Adrenal gland (tissue), 9 donors: ENCODE measurements at regions not wholly inside any gene's neighbourhood (a gene's known extent, or its start where the extent isn't known, plus 50 kb on each side); places are given as distances from the start of the nearest gene placed in this dataset.

ENCODE experiments used
- DNase-seq, 7 donors: peaks; one replicate each; pipeline ENCODE4 v3.0.0-alpha.2; 2019 to 2020
- H3K27ac ChIP-seq, 5 donors: fragments of 200-600 bp; sonication (generic) in 4 of 5; 1 replicate in 3 of 5; 2 replicates in 2 of 5; pipeline versions ENCODE4 v1.5.1 to v1.8.0; 2016 to 2020; ENCODE audit warnings: mild to moderate bottlenecking in 1 of 5
- H3K27me3 ChIP-seq: fragments of 200-600 bp; 2 replicates; pipeline ENCODE4 v1.8.0; 2021
- H3K36me3 ChIP-seq, 2 donors: fragments of 200-600 bp; replicated peaks in 1 of 2; 1 replicate in 1 of 2; 2 replicates in 1 of 2; pipeline versions ENCODE4 v1.5.1 to v1.8.0; 2018 to 2022
- H3K4me1 ChIP-seq, 2 donors: fragments of 200-600 bp; replicated peaks in 1 of 2; 1 replicate in 1 of 2; 2 replicates in 1 of 2; pipeline versions ENCODE4 v1.5.1 to v1.8.0; 2018 to 2021
- H3K4me3 ChIP-seq, 4 donors: fragments of 200-600 bp; sonication (generic) in 3 of 4; one replicate each; pipeline ENCODE4 v1.5.1; 2016 to 2018
- H3K9me3 ChIP-seq, 3 donors: fragments of 200-600 bp; sonication (generic) in 1 of 3; replicated peaks in 1 of 3; 1 replicate in 2 of 3; 2 replicates in 1 of 3; pipeline versions ENCODE4 v1.5.1 to v1.8.0; 2016 to 2021
- POLR2A ChIP-seq, 2 donors: fragments of 450-650 bp; IDR thresholded peaks; one replicate each; pipeline ENCODE4 v1.6.1; 2017; ENCODE audit warnings: antibody characterized with exemption in 2 of 2, mild to moderate bottlenecking in 2 of 2, moderate library complexity in 1 of 2
- WGBS, 4 donors: extraction: QIAGEN DNeasy Blood & Tissue Kit in 2 of 4; methylation state at CpG; one replicate each; pipeline versions ENCODE4 v1.1.5 to v1.1.7; 2013 to 2017; 5-methylcytosine and 5-hydroxymethylcytosine counted together
- intact Hi-C, 2 donors: fragments of 100-400 bp; cut with DNase I; formaldehyde crosslinking; loops; one replicate each; pipeline versions ENCODE4 v1.14.1 to v1.15.0; 2022 to 2023
- TF ChIP-seq, protein P1 (sequence below), 6 experiments: fragments of 450-650 bp in 4 of 6; fragments of 200-600 bp in 2 of 6; sonication (generic) in 1 of 6; IDR thresholded peaks; 1 replicate in 5 of 6; 2 replicates in 1 of 6; pipeline versions ENCODE4 v1.5.1 to v1.8.0; 2016 to 2021; ENCODE audit warnings: antibody characterized with exemption in 6 of 6, mild to moderate bottlenecking in 2 of 6, moderate library complexity in 1 of 6
- donor health status: healthy with polysubstance abuse.
- donor health status: Bipolar disorder and iron deficiency.
- donor health status: DM: yes; HTN: yes; CAD: no.
- donor health status: DM: no; HTN: no; CAD: no.
- donor health status: DM: no; HTN: no; CAD: no.

DNA sequence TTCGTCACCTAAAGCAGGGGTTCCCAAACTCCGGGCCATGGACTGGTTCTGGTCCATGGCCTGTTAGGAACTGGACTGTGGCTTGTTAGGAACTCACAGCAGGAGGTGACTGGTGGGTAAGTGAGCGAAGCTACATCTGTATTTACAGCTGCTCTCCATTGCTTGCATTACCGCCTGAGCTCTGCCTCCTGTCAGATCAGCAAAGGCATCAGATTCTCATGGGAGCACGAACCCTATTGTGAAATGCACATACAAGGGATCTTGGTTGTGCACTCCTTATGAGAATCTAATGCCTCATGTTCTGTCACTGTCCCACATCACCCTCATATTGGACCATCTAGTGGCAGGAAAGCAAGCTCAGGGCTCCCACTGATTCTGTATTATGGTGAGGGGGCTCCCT lies 217.0 kb downstream of the ZFP36L2 start:
- intact Hi-C loops = no loop called here

DNA sequence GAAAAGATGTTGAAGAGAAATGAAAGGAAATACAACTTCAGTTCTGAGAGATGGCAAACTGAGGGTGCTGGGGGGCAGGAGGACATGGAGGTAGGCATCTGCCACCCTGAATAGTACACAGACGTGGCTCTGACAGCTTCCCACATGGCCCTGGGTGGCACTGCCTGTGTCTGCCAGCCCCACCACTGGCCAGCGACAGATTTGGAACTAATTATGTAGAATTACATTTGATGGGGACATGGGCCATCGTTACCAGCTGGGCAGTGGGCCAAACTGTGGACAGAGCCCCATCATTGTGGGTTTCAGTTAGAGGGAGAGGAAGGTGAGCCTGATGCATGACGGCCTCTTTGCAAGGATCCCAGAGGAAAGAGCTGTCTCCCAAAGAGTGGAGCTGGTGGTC lies 216.0 kb upstream of the HAAO start:
- Histone ChIP-seq H3K4me1 (no peaks in the 10 kb centered on the region), H3K36me3 (no peaks in the 10 kb centered on the region), H3K27me3 (no peaks in the 10 kb centered on the region), H3K9me3 (no peaks in the 10 kb centered on the region), H3K27ac (no peak overlapping the region), H3K4me3 (no peak overlapping the region)
- intact Hi-C loops = no loop called here
- WGBS, 4 donors = 63 to 89% (median 77%) methylated on average over 4 of the region's 4 CpGs
- no peak for TF ChIP-seq POLR2A (IDR thresholded peaks at IDR 0.05)
- TF ChIP-seq, protein P1, sequence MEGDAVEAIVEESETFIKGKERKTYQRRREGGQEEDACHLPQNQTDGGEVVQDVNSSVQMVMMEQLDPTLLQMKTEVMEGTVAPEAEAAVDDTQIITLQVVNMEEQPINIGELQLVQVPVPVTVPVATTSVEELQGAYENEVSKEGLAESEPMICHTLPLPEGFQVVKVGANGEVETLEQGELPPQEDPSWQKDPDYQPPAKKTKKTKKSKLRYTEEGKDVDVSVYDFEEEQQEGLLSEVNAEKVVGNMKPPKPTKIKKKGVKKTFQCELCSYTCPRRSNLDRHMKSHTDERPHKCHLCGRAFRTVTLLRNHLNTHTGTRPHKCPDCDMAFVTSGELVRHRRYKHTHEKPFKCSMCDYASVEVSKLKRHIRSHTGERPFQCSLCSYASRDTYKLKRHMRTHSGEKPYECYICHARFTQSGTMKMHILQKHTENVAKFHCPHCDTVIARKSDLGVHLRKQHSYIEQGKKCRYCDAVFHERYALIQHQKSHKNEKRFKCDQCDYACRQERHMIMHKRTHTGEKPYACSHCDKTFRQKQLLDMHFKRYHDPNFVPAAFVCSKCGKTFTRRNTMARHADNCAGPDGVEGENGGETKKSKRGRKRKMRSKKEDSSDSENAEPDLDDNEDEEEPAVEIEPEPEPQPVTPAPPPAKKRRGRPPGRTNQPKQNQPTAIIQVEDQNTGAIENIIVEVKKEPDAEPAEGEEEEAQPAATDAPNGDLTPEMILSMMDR (IDR thresholded peaks at IDR 0.05) = no peak
- peak in 3 of 7 donors; percentile 6 to 44 (median 15) for DNase-seq

More for the DNA sequence above, 217.0 kb downstream of the ZFP36L2 start:
- WGBS, 4 donors = 90 to 100% (median 94%) methylated on average over 3 to 5 of the region's 5 CpGs
- no peaks in the 10 kb centered on the region for H3K9me3 ChIP-seq
- H3K27ac ChIP-seq = no peak overlapping the region
- H3K4me1 ChIP-seq = no peaks in the 10 kb centered on the region
- DNase-seq = peak in 1 of 7 donors; percentile 5
- no peaks in the 10 kb centered on the region for H3K36me3 ChIP-seq
- TF ChIP-seq, protein P1 (IDR thresholded peaks at IDR 0.05) = no peak
- TF ChIP-seq POLR2A (IDR thresholded peaks at IDR 0.05) = no peak
- H3K4me3 ChIP-seq = no peak overlapping the region
- no peaks in the 10 kb centered on the region for H3K27me3 ChIP-seq

DNA sequence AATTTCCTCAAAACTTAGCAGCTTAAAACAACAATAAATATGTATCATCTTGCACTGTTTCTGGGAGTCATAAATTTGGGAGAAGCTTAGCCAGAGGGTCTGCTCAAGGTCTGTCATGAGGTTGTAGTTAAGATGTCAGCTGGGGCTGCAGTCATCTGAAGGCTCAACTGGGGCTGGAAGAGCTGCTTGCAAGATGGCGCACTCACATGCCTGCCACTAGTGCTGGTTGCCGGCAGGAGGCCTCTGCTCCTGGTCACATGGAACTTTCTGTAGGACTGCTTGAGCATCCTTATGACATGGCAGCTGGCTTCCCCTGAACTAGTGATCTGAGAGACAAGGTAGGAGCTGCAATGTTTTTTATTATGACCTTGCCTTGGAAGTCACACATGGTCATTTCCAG lies 215.5 kb upstream of the HAAO start:
- DNase-seq = peak in 3 of 7 donors; percentile 6 to 15 (median 6)
- Histone ChIP-seq H3K36me3 (no peaks in the 10 kb centered on the region), H3K9me3 (no peaks in the 10 kb centered on the region), H3K4me3 (no peak overlapping the region), H3K27me3 (no peaks in the 10 kb centered on the region), H3K27ac (no peak overlapping the region), H3K4me1 (no peaks in the 10 kb centered on the region)
- intact Hi-C loops = no loop called here
- TF ChIP-seq, protein P1 (IDR thresholded peaks at IDR 0.05) = no peak
- TF ChIP-seq POLR2A (IDR thresholded peaks at IDR 0.05) = no peak
- 88 to 100% (median 99%) methylated on average over 1 to 2 of the region's 2 CpGs for WGBS, 4 donors

DNA sequence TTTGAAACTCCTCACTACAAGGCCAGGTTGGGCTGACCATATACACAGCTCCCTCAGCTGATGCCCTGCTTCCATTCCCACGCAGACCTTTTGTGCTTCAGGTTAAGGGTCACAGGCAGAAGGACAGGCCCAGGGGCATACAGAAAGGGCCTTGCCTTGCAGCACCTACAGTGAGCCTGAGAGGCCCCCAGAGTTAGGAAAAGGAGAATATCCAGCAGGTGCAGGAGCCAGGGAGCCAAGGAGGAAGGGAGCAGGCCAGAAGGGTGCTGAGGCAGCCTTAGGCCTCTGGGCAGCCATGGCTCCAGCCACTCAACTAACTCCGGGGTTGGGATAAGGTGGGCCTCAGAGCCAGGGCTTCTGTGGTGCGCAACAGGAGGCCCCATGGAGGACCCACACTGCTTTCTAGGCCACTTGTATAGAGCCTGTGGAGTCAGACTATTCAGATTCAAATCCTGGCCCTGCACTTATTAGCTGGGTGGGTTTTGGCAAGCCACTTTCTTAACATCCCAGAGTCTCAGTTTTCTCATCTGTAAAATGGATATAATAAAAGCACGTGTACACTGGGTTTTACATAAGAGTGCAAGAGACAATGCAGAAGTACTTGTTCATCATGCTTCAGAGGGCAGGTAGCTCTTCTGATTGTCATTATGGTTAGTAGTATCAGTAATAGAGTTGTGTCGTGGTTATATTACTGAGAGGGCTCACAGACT lies 214.6 kb upstream of the HAAO start:
- Histone ChIP-seq H3K4me3 (no peak overlapping the region), H3K4me1 (no peaks in the 10 kb centered on the region), H3K27ac (no peak overlapping the region), H3K9me3 (no peaks in the 10 kb centered on the region), H3K36me3 (no peaks in the 10 kb centered on the region), H3K27me3 (no peaks in the 10 kb centered on the region)
- TF ChIP-seq, protein P1 (IDR thresholded peaks at IDR 0.05) = no peak
- TF ChIP-seq POLR2A (IDR thresholded peaks at IDR 0.05) = no peak
- intact Hi-C loops = no loop called here
- DNase-seq = peak in 2 of 7 donors; percentile 7 to 23
- 92 to 99% (median 95%) methylated on average over 4 to 5 of the region's 5 CpGs for WGBS, 4 donors
